SK-N-SH treated with all-trans-retinoic acid at 6 μM for 48 hours (cell line): ENCODE measurements at regions not wholly inside any gene's neighbourhood (a gene's known extent, or its start where the extent isn't known, plus 50 kb on each side); places are given as distances from the start of the nearest gene placed in this dataset.

Experiments
- ATAC-seq: fragments of 200-7000 bp; cut with Tn5 transposase; 3 replicates; pipeline ENCODE4 v1.9.1; 2020; ENCODE audit warnings: mild to moderate bottlenecking, moderate library complexity
- ARNTL ChIP-seq: fragments of 450-650 bp; formaldehyde crosslinking; IDR thresholded peaks from 2 replicates; pipeline ENCODE4 v1.5.0; 2020; ENCODE audit warnings: low read depth, mild to moderate bottlenecking, moderate library complexity, borderline replicate concordance
- BACH2 ChIP-seq: fragments of 250-450 bp; sonication (Bioruptor Pico); IDR thresholded peaks from 2 replicates; pipeline ENCODE4 v1.9.0; 2021; ENCODE audit warnings: mild to moderate bottlenecking, borderline replicate concordance
- CREB5 ChIP-seq: fragments of 250-450 bp; sonication (Bioruptor Pico); IDR thresholded peaks from 2 replicates; pipeline ENCODE4 v1.5.1; 2020; ENCODE audit warnings: low read depth, mild to moderate bottlenecking, moderate library complexity
- CSDC2 ChIP-seq: fragments of 250-450 bp; sonication (Bioruptor Pico); IDR thresholded peaks from 2 replicates; pipeline ENCODE4 v1.5.0; 2020; ENCODE audit warnings: mild to moderate bottlenecking, moderate library complexity
- ESRRG ChIP-seq: fragments of 250-450 bp; sonication (Bioruptor Pico); IDR thresholded peaks from 2 replicates; pipeline ENCODE4 v1.6.1; 2021; ENCODE audit warnings: mild to moderate bottlenecking
- GLIS3 ChIP-seq: fragments of 250-450 bp; sonication (Bioruptor Pico); IDR thresholded peaks from 2 replicates; pipeline ENCODE4 v1.5.0; 2020; ENCODE audit warnings: mild to moderate bottlenecking, moderate library complexity
- ISL1 ChIP-seq: fragments of 250-450 bp; sonication (Bioruptor Pico); IDR thresholded peaks from 2 replicates; pipeline ENCODE4 v2.1.2; 2022; ENCODE audit warnings: mild to moderate bottlenecking, moderate library complexity
- OSR1 ChIP-seq: fragments of 250-450 bp; sonication (Bioruptor Pico); IDR thresholded peaks from 2 replicates; pipeline ENCODE4 v1.8.0; 2022; ENCODE audit warnings: moderate library complexity, mild to moderate bottlenecking, inconsistent platforms
- PPARA ChIP-seq: fragments of 250-450 bp; sonication (Bioruptor Pico); IDR thresholded peaks from 2 replicates; pipeline ENCODE4 v1.5.0; 2020; ENCODE audit warnings: mild to moderate bottlenecking, borderline replicate concordance
- RARB ChIP-seq: fragments of 250-450 bp; sonication (Bioruptor Pico); IDR thresholded peaks from 2 replicates; pipeline ENCODE4 v1.8.0; 2021; ENCODE audit warnings: mild to moderate bottlenecking, moderate library complexity
- SNAI2 ChIP-seq: fragments of 250-450 bp; sonication (Bioruptor Pico); IDR thresholded peaks from 2 replicates; pipeline ENCODE4 v1.5.0; 2020; ENCODE audit warnings: mild to moderate bottlenecking, moderate library complexity
- TCF4 ChIP-seq: fragments of 250-450 bp; sonication (Bioruptor Pico); IDR thresholded peaks from 2 replicates; pipeline ENCODE4 v1.8.0; 2021; ENCODE audit warnings: mild to moderate bottlenecking, moderate library complexity, borderline replicate concordance
- TOX ChIP-seq: fragments of 250-450 bp; sonication (Bioruptor Pico); IDR thresholded peaks from 2 replicates; pipeline ENCODE4 v1.8.0; 2021; ENCODE audit warnings: mild to moderate bottlenecking, moderate library complexity, borderline replicate concordance
- TSHZ2 ChIP-seq: fragments of 250-450 bp; sonication (Bioruptor Pico); IDR thresholded peaks from 2 replicates; pipeline ENCODE4 v1.5.0; 2020; ENCODE audit warnings: mild to moderate bottlenecking, moderate library complexity
- ZC3H10 ChIP-seq: fragments of 250-450 bp; sonication (Bioruptor Pico); IDR thresholded peaks from 2 replicates; pipeline ENCODE4 v1.5.1; 2021; ENCODE audit warnings: mild to moderate bottlenecking, moderate library complexity
- ZFP30 ChIP-seq: fragments of 450-650 bp; formaldehyde crosslinking; IDR thresholded peaks from 2 replicates; pipeline ENCODE4 v1.5.0; 2022; ENCODE audit warnings: mild to moderate bottlenecking, moderate library complexity
- ZNF565 ChIP-seq: fragments of 450-650 bp; formaldehyde crosslinking; conservative IDR thresholded peaks from 2 replicates; pipeline ENCODE4 v1.5.0; 2020; ENCODE audit warnings: low read depth, mild to moderate bottlenecking, moderate library complexity
- ZNF70 ChIP-seq: fragments of 450-650 bp; formaldehyde crosslinking; IDR thresholded peaks from 2 replicates; pipeline ENCODE4 v1.5.0; 2020; ENCODE audit warnings: mild to moderate bottlenecking, moderate library complexity
- ZNF8 ChIP-seq: fragments of 450-650 bp; formaldehyde crosslinking; IDR thresholded peaks from 2 replicates; pipeline ENCODE4 v1.5.0; 2020; ENCODE audit warnings: mild to moderate bottlenecking, moderate library complexity
- TF ChIP-seq, protein P1 (sequence below): fragments of 250-450 bp; sonication (Bioruptor Pico); IDR thresholded peaks from 2 replicates; pipeline ENCODE4 v1.8.0; 2020; ENCODE audit warnings: mild to moderate bottlenecking, moderate library complexity, borderline replicate concordance
- TF ChIP-seq, protein P2 (sequence below): fragments of 250-450 bp; sonication (Bioruptor Pico); IDR thresholded peaks from 2 replicates; pipeline ENCODE4 v1.8.0; 2021; ENCODE audit warnings: low read depth, mild to moderate bottlenecking, moderate library complexity, borderline replicate concordance

GRCh38 chr5:143636931-143637528, 174.9 kb upstream of the HMHB1 start:
- ATAC-seq, result no peak

GRCh38 chr5:143635888-143636287, 176.1 kb upstream of the HMHB1 start:
- no peak for ATAC-seq
- no peak for TF ChIP-seq TSHZ2
- no peak for TF ChIP-seq SNAI2 (CRISPR knock-in tag)
- TF ChIP-seq ZC3H10 (CRISPR knock-in tag), result no peak
- no peak for TF ChIP-seq ZNF8 (CRISPR knock-in tag)
- no peak for TF ChIP-seq TCF4 (CRISPR knock-in tag)
- TF ChIP-seq ZNF565 (CRISPR knock-in tag), result no peak
- no peak for TF ChIP-seq CSDC2
- no peak for TF ChIP-seq GLIS3 (CRISPR knock-in tag)
- no peak for TF ChIP-seq PPARA (CRISPR knock-in tag)
- no peak for TF ChIP-seq OSR1
- no peak for TF ChIP-seq CREB5 (CRISPR knock-in tag)
- no peak for TF ChIP-seq TOX (CRISPR knock-in tag)
- no peak for TF ChIP-seq ZFP30 (CRISPR knock-in tag)

More at GRCh38 chr5:143636931-143637528, 174.9 kb upstream of the HMHB1 start:
- TF ChIP-seq SNAI2 (CRISPR knock-in tag) (no peak), ESRRG (no peak), RARB (no peak), ZNF70 (CRISPR knock-in tag) (no peak), TSHZ2 (no peak), GLIS3 (CRISPR knock-in tag) (no peak), ZNF8 (CRISPR knock-in tag) (no peak), ZFP30 (CRISPR knock-in tag) (no peak), OSR1 (no peak), BACH2 (CRISPR knock-in tag) (no peak), ARNTL (CRISPR knock-in tag) (no peak), ISL1 (no peak), PPARA (CRISPR knock-in tag) (no peak), ZNF565 (CRISPR knock-in tag) (no peak)
- TF ChIP-seq, protein P1, sequence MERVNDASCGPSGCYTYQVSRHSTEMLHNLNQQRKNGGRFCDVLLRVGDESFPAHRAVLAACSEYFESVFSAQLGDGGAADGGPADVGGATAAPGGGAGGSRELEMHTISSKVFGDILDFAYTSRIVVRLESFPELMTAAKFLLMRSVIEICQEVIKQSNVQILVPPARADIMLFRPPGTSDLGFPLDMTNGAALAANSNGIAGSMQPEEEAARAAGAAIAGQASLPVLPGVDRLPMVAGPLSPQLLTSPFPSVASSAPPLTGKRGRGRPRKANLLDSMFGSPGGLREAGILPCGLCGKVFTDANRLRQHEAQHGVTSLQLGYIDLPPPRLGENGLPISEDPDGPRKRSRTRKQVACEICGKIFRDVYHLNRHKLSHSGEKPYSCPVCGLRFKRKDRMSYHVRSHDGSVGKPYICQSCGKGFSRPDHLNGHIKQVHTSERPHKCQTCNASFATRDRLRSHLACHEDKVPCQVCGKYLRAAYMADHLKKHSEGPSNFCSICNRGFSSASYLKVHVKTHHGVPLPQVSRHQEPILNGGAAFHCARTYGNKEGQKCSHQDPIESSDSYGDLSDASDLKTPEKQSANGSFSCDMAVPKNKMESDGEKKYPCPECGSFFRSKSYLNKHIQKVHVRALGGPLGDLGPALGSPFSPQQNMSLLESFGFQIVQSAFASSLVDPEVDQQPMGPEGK (CRISPR knock-in tag), result no peak

DNA sequence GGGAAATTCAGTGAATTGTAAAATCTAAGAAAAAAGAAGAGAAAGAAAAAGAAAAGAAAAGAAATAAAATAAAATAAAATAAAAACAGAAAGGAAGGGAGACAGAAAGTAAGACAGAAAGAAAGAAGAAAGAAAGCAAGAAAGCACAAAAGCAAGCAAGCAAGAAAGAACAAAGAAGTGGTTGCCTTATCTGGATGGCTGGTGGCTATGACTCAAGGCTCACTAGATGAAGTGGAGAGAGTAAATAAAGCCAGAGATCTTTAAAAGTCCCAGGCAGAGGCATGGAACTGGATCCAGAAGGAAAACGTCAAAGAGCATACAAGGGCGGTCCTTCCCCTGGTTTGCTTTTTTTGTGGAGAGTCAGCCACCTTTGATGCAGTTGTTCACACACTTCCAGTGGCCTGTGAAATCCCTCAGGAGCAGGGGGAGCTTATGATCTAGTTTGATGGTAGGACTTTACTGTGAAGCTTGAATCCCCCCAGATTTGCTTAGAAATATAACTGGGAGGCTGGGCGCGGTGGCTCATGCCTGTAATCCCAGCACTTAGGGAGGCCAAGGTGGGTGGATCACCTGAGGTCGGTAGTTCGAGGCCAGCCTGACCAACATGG, 176.7 kb upstream of the HMHB1 start:
- ATAC-seq, result no peak
- no peak for TF ChIP-seq ARNTL (CRISPR knock-in tag)
- TF ChIP-seq, protein P1 (CRISPR knock-in tag), result no peak
- TF ChIP-seq, protein P2, sequence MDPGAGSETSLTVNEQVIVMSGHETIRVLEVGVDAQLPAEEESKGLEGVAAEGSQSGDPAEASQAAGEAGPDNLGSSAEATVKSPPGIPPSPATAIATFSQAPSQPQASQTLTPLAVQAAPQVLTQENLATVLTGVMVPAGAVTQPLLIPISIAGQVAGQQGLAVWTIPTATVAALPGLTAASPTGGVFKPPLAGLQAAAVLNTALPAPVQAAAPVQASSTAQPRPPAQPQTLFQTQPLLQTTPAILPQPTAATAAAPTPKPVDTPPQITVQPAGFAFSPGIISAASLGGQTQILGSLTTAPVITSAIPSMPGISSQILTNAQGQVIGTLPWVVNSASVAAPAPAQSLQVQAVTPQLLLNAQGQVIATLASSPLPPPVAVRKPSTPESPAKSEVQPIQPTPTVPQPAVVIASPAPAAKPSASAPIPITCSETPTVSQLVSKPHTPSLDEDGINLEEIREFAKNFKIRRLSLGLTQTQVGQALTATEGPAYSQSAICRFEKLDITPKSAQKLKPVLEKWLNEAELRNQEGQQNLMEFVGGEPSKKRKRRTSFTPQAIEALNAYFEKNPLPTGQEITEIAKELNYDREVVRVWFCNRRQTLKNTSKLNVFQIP, result no peak
- TF ChIP-seq TOX (CRISPR knock-in tag), result no peak
- TF ChIP-seq TCF4 (CRISPR knock-in tag), result no peak
- TF ChIP-seq BACH2 (CRISPR knock-in tag), result no peak
- no peak for TF ChIP-seq ISL1
- TF ChIP-seq CSDC2, result no peak
- TF ChIP-seq ZFP30 (CRISPR knock-in tag), result no peak
- no peak for TF ChIP-seq ZNF8 (CRISPR knock-in tag)
- no peak for TF ChIP-seq ZNF70 (CRISPR knock-in tag)
- TF ChIP-seq CREB5 (CRISPR knock-in tag), result no peak
- TF ChIP-seq SNAI2 (CRISPR knock-in tag), result no peak
- no peak for TF ChIP-seq ZNF565 (CRISPR knock-in tag)
